Bronchial epithelial cell (primary cell): ENCODE measurements at regions not wholly inside any gene's neighbourhood (a gene's known extent, or its start where the extent isn't known, plus 50 kb on each side); places are given as distances from the start of the nearest gene placed in this dataset.
A peak's percentile ranks its signal among the peaks of the same experiment; 100 is the strongest.

Experiments
- DNase-seq: peaks from one replicate; pipeline ENCODE4 v3.0.0-alpha.2; 2010; ENCODE audit warnings: low read depth
- FAIRE-seq: peaks from 2 replicates; lab custom pipeline; 2011; peaks lifted over from hg19 to GRCh38; lab: Jason Lieb, UNC
- H3K27me3 ChIP-seq: 2 replicates; pipeline ENCODE4 v1.5.1; 2011; ENCODE audit warnings: low read length; ENCODE audit not compliant: control insufficient read depth, insufficient read depth
- H3K36me3 ChIP-seq: 2 replicates; pipeline ENCODE4 v1.5.1; 2011; ENCODE audit warnings: low read length; ENCODE audit not compliant: control insufficient read depth, insufficient read depth
- H3K4me3 ChIP-seq: 2 replicates; pipeline ENCODE4 v1.5.1; 2011; ENCODE audit warnings: mild to moderate bottlenecking, low read depth, low read length, control low read depth
- CTCF ChIP-seq: IDR thresholded peaks from 2 replicates; pipeline ENCODE4 v1.5.1; 2011; ENCODE audit warnings: mild to moderate bottlenecking, moderate library complexity, low read length, control low read depth, inconsistent platforms; ENCODE audit not compliant: insufficient read depth, severe bottlenecking

GRCh38 chrX:20530406-20530921 lies 263.8 kb upstream of the RPS6KA3 start:
- peak; percentile 45 for TF ChIP-seq CTCF
- no peak for FAIRE-seq
- no peak overlapping the region for H3K4me3 ChIP-seq
- DNase-seq: peak; percentile 28
- no peaks in the 10 kb centered on the region for H3K36me3 ChIP-seq
- peaks cover 4% of the 10 kb centered on the region for H3K27me3 ChIP-seq

- no peak for FAIRE-seq
- H3K4me3 ChIP-seq: no peak overlapping the region
- no peak for TF ChIP-seq CTCF
- H3K36me3 ChIP-seq: no peaks in the 10 kb centered on the region
- no peak for DNase-seq
- H3K27me3 ChIP-seq: peaks cover 4% of the 10 kb centered on the region
These were observed 263.0 kb upstream of the RPS6KA3 start for GRCh38 chrX:20529711-20530110.

GRCh38 chrX:20529301-20529700 lies 262.6 kb upstream of the RPS6KA3 start:
- H3K27me3 ChIP-seq: peaks cover 4% of the 10 kb centered on the region
- no peak overlapping the region for H3K4me3 ChIP-seq
- DNase-seq (no peak), FAIRE-seq (no peak)
- no peaks in the 10 kb centered on the region for H3K36me3 ChIP-seq
- TF ChIP-seq CTCF: no peak

GRCh38 chrX:20527558-20528011 lies 260.9 kb upstream of the RPS6KA3 start:
- FAIRE-seq (no peak), DNase-seq (no peak)
- Histone ChIP-seq H3K27me3 (peaks cover 2% of the 10 kb centered on the region), H3K36me3 (no peaks in the 10 kb centered on the region), H3K4me3 (no peak overlapping the region)
- TF ChIP-seq CTCF: no peak

- DNase-seq (no peak), FAIRE-seq (no peak)
- H3K36me3 ChIP-seq: no peaks in the 10 kb centered on the region
- peaks cover 2% of the 10 kb centered on the region for H3K27me3 ChIP-seq
- no peak for TF ChIP-seq CTCF
- H3K4me3 ChIP-seq: no peak overlapping the region
These were observed 260.3 kb upstream of the RPS6KA3 start for GRCh38 chrX:20527041-20527440.
